HepG2 (cell line): ENCODE measurements at regions not wholly inside any gene's neighbourhood (a gene's known extent, or its start where the extent isn't known, plus 50 kb on each side); places are given as distances from the start of the nearest gene placed in this dataset.

ENCODE experiments used
- ATAC-seq: fragments of 200-7000 bp; cut with Tn5 transposase; 3 replicates; pipeline ENCODE4 v1.9.1; 2020; ENCODE audit warnings: mild to moderate bottlenecking, moderate library complexity
- BruUV-seq: library from RNA; stranded (reverse); fragments of 400-500 nt; replicated peaks from 2 replicates; lab custom pipeline; 2021; lab: Mats Ljungman, UMichigan
- CTCF ChIA-PET: fragments of 300-600 bp; formaldehyde crosslinking; extraction: SDS; loops from one replicate; lab custom pipeline; 2021; ENCODE audit warnings: low total read pairs, inconsistent platforms, low intra/inter-chr PET ratio; lab: Yijun Ruan, JAX
- POLR2A ChIA-PET: fragments of 350-600 bp; sonication (Branson Sonifier 250); formaldehyde crosslinking; loops from one replicate; lab custom pipeline; 2020; ENCODE audit warnings: antibody characterized with exemption, inconsistent platforms; lab: Yijun Ruan, JAX
- DNase-seq: peaks from one replicate; pipeline ENCODE4 v3.0.0-alpha.2; 2015; ENCODE audit warnings: low spot score
- FAIRE-seq: peaks from 3 replicates; lab custom pipeline; 2011; peaks lifted over from hg19 to GRCh38; lab: Jason Lieb, UNC
- H2AFZ ChIP-seq: one replicate; pipeline ENCODE4 v1.6.1; 2011; ENCODE audit warnings: low read length, inconsistent platforms
- H3K27ac ChIP-seq: fragments of 300-600 bp; 3 replicates; pipeline ENCODE4 v1.8.0; 2011; ENCODE audit warnings: mixed run types, mild to moderate bottlenecking, mixed read lengths, low read length, inconsistent platforms; ENCODE audit not compliant: insufficient read depth; ENCODE audit errors: extremely low read length
- H3K27me3 ChIP-seq, 2 experiments: fragments of 200-600 bp in 1 of 2; 2 replicates in 1 of 2; 3 replicates in 1 of 2; pipeline versions ENCODE4 v1.6.0 to v1.8.0; 2011; ENCODE audit warnings: low read length in 2 of 2, mild to moderate bottlenecking in 2 of 2, moderate library complexity in 2 of 2, inconsistent platforms in 1 of 2; ENCODE audit not compliant: insufficient read depth in 2 of 2, control insufficient read depth in 1 of 2
- H3K36me3 ChIP-seq, 2 experiments: fragments of 200-600 bp in 1 of 2; replicated peaks in 1 of 2; 2 replicates in 1 of 2; 3 replicates in 1 of 2; pipeline versions ENCODE4 v1.5.1 to v1.8.0; 2011; ENCODE audit warnings: low read length in 2 of 2, inconsistent platforms in 1 of 2; ENCODE audit not compliant: insufficient read depth in 2 of 2, control insufficient read depth in 1 of 2
- H3K4me1 ChIP-seq: 2 replicates; pipeline ENCODE4 v1.5.1; 2012; ENCODE audit warnings: low read length, inconsistent platforms; ENCODE audit not compliant: insufficient read depth
- H3K4me2 ChIP-seq: 2 replicates; pipeline ENCODE4 v1.6.0; 2011; ENCODE audit warnings: low read depth, low read length, inconsistent platforms
- H3K4me3 ChIP-seq, 3 experiments: fragments of 200-600 bp in 1 of 3; sonication (generic), shearing (Covaris generic) in 1 of 3; replicated peaks in 1 of 3; 2 replicates each; pipeline ENCODE4 v1.5.1; 2011 to 2016; ENCODE audit warnings: low read length in 3 of 3, inconsistent platforms in 2 of 3, low read depth in 2 of 3, mild to moderate bottlenecking in 2 of 3, control low read depth in 1 of 3, mixed read lengths in 1 of 3; ENCODE audit not compliant: insufficient read depth in 1 of 3
- H3K79me2 ChIP-seq: one replicate; pipeline ENCODE4 v1.6.1; 2011; ENCODE audit warnings: low read length, inconsistent platforms; ENCODE audit not compliant: insufficient read depth
- H3K9ac ChIP-seq: 2 replicates; pipeline ENCODE4 v1.6.0; 2011; ENCODE audit warnings: mild to moderate bottlenecking, low read depth, low read length, inconsistent platforms; ENCODE audit not compliant: insufficient read depth
- H3K9me3 ChIP-seq: 2 replicates; pipeline ENCODE4 v1.5.1; 2012; ENCODE audit warnings: mild to moderate bottlenecking, low read length
- H4K20me1 ChIP-seq: 2 replicates; pipeline ENCODE4 v1.6.0; 2011; ENCODE audit warnings: inconsistent platforms, mild to moderate bottlenecking, low read length, moderate library complexity; ENCODE audit not compliant: insufficient read depth
- EP300 ChIP-seq, 3 experiments: sonication (generic) in 1 of 3; formaldehyde crosslinking in 1 of 3; IDR thresholded peaks; 2 replicates each; pipeline versions ENCODE4 v1.5.1 to v1.6.1; 2011 to 2020; ENCODE audit warnings: low read depth in 2 of 3, low read length in 2 of 3, borderline replicate concordance in 1 of 3, improper control_type of control experiment in 1 of 3, mild to moderate bottlenecking in 1 of 3, missing genetic modification reagents in 1 of 3, moderate library complexity in 1 of 3
- HOXD1 ChIP-seq: sonication (generic); formaldehyde crosslinking; IDR thresholded peaks from 2 replicates; pipeline ENCODE4 v1.5.0; 2020; ENCODE audit warnings: missing genetic modification reagents
- KLF12 ChIP-seq: sonication (generic); formaldehyde crosslinking; IDR thresholded peaks from 2 replicates; pipeline ENCODE4 v1.4.0; 2020; ENCODE audit warnings: missing genetic modification reagents, borderline replicate concordance
- NCOA2 ChIP-seq: sonication (generic); formaldehyde crosslinking; IDR thresholded peaks from 2 replicates; pipeline ENCODE4 v1.8.0; 2022; ENCODE audit warnings: inconsistent platforms
- NONO ChIP-seq, 2 experiments: fragments of 450-650 bp in 1 of 2; sonication (generic) in 1 of 2; formaldehyde crosslinking in 1 of 2; IDR thresholded peaks in 1 of 2; conservative IDR thresholded peaks in 1 of 2; 2 replicates each; pipeline versions ENCODE4 v1.6.1 to v1.8.0; 2017 to 2022; ENCODE audit warnings: mild to moderate bottlenecking in 1 of 2, missing genetic modification reagents in 1 of 2, moderate library complexity in 1 of 2
- RFX3 ChIP-seq: IDR thresholded peaks from 2 replicates; pipeline ENCODE4 v1.6.1; 2016; ENCODE audit warnings: missing biosample characterization, missing genetic modification reagents
- SOX13 ChIP-seq, 3 experiments: fragments of 450-650 bp in 1 of 3; sonication (generic) in 1 of 3; formaldehyde crosslinking in 1 of 3; IDR thresholded peaks in 2 of 3; conservative IDR thresholded peaks in 1 of 3; 2 replicates each; pipeline versions ENCODE4 v1.5.0 to v1.6.1; 2016 to 2020; ENCODE audit warnings: antibody characterized with exemption in 1 of 3, mild to moderate bottlenecking in 1 of 3, missing compliant biosample characterization in 1 of 3, missing genetic modification reagents in 1 of 3, moderate library complexity in 1 of 3
- SP4 ChIP-seq: sonication (generic); formaldehyde crosslinking; IDR thresholded peaks from 2 replicates; pipeline ENCODE4 v1.8.1; 2023; ENCODE audit warnings: mild to moderate bottlenecking, missing genetic modification reagents
- ZBTB37 ChIP-seq: sonication (generic); formaldehyde crosslinking; IDR thresholded peaks from 2 replicates; pipeline ENCODE4 v1.4.0; 2020; ENCODE audit warnings: mild to moderate bottlenecking, missing genetic modification reagents
- ZNF30 ChIP-seq: sonication (generic); formaldehyde crosslinking; IDR thresholded peaks from 2 replicates; pipeline ENCODE4 v1.5.0; 2020; ENCODE audit warnings: mild to moderate bottlenecking, missing genetic modification reagents
- ZNF432 ChIP-seq: sonication (generic); formaldehyde crosslinking; IDR thresholded peaks from 2 replicates; pipeline ENCODE4 v1.5.0; 2020; ENCODE audit warnings: missing genetic modification reagents, mild to moderate bottlenecking, borderline replicate concordance
- ZNF577 ChIP-seq: sonication (generic); formaldehyde crosslinking; IDR thresholded peaks from 2 replicates; pipeline ENCODE4 v1.4.0; 2020; ENCODE audit warnings: mild to moderate bottlenecking, low read depth, missing genetic modification reagents, borderline replicate concordance
- ZNF589 ChIP-seq: sonication (generic); formaldehyde crosslinking; conservative IDR thresholded peaks from 2 replicates; pipeline ENCODE4 v1.8.0; 2022; ENCODE audit warnings: mild to moderate bottlenecking, moderate library complexity, missing genetic modification reagents
- WGBS: methylation state at CpG from one replicate; pipeline ENCODE4 v1.1.6; 2017; ENCODE audit warnings: low lambda C conversion rate; 5-methylcytosine and 5-hydroxymethylcytosine counted together
- in situ Hi-C: cut with HindIII; loops from 2 replicates; pipeline ENCODE4 v1.10.0; 2017; ENCODE audit warnings: low pct_unique_long_range_greater_than_20kb; ENCODE audit not compliant: extremely low pct_ligation_motif_present
- intact Hi-C: fragments of 100-400 bp; cut with micrococcal nuclease; formaldehyde crosslinking; loops from one replicate; pipeline ENCODE4 v1.10.0; 2022; ENCODE audit not compliant: unreplicated experiment
- TF ChIP-seq, protein P1 (sequence below): sonication (generic); formaldehyde crosslinking; IDR thresholded peaks from 2 replicates; pipeline ENCODE4 v1.8.0; 2022; ENCODE audit warnings: mild to moderate bottlenecking, missing genetic modification reagents, borderline replicate concordance
- TF ChIP-seq, protein P2 (sequence below): sonication (generic); formaldehyde crosslinking; conservative IDR thresholded peaks from 2 replicates; pipeline ENCODE4 v1.4.0; 2020; ENCODE audit warnings: missing genetic modification reagents

DNA sequence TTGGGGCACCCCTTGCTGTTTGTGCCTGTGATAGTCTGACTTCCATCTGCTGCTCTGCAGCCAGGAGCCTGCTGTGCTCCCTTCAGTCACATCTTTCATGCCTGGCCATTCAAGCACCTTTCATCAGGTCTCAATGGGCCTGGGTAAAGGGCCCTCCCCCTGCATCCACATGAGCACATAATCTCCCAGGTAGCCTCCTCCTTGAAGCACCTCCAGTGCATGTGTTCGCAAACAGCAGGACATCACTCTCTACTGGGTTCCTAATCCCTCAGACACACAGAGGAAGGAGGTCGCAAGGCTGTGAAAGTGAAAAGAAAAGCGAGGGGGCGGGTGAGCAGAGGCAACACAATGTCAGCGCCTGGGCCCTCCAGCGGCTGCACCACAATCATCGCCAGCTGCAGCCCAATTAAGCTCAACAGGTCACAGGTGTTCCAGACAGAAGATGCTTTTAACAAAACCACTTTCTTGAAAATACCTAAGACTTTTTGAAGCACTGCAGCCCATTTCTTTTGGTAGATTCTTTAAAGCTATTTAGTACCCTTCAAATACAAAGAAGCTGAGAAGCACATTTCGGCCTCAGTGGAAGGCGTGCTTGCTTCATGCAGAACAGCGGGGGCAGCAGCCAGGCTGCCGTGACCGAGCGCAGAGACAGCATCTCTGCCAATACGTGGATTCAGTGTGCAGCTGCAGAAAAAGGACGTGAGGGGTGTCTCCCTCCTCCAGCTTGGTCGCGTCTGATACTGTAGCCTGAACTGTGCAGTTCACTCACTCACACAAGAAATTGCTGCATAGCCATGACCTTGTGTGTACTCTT is 92.2 kb upstream of the SPRY1 start (continued):
- TF ChIP-seq RFX3 (CRISPR knock-in tag) (no peak), ZNF577 (CRISPR knock-in tag) (no peak), KLF12 (CRISPR knock-in tag) (no peak)
- TF ChIP-seq, protein P1, sequence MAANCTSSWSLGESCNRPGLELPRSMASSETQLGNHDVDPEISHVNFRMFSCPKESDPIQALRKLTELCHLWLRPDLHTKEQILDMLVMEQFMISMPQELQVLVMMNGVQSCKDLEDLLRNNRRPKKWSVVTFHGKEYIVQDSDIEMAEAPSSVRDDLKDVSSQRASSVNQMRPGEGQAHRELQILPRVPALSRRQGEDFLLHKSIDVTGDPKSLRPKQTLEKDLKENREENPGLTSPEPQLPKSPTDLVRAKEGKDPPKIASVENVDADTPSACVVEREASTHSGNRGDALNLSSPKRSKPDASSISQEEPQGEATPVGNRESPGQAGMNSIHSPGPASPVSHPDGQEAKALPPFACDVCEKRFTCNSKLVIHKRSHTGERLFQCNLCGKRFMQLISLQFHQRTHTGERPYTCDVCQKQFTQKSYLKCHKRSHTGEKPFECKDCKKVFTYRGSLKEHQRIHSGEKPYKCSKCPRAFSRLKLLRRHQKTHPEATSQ (CRISPR knock-in tag), result no peak

DNA sequence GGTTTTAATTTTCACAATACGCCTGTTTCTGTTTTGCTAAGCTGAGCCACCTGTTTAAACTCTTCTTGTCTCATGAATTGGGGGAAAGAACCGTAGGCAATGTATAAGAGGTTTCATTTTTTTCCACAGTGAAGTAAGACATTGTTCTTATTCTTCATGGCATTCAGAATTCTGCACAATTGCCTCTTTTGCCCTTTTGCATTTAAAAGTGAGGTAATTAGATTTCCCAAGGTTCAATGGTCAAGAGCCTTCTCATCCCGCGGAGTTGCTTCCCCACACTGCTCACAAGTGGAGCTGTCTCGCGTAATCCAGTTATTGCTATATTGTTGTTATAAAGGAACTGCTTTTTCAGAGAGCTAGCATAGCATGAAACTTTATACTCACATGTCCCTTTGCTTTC is 90.9 kb upstream of the SPRY1 start:
- Histone ChIP-seq H3K27ac (no peak overlapping the region), H3K9ac (no peak overlapping the region), H4K20me1 (no peaks in the 10 kb centered on the region), H2AFZ (no peak overlapping the region), H3K79me2 (no peaks in the 10 kb centered on the region), H3K4me2 (no peak overlapping the region), H3K4me3 (no peak overlapping the region), H3K36me3 (no peaks in the 10 kb centered on the region), H3K4me1 (peaks cover 12% of the 10 kb centered on the region), H3K9me3 (no peaks in the 10 kb centered on the region), H3K27me3 (no peaks in the 10 kb centered on the region)
- no TSS peak for BruUV-seq
- in situ Hi-C loops, result no loop called here
- FAIRE-seq (no peak), ATAC-seq (no peak), DNase-seq (no peak)
- POLR2A ChIA-PET, result no interaction called here
- WGBS, result 98% methylated on average over 6 of the region's 6 CpGs
- CTCF ChIA-PET, result no interaction called here
- TF ChIP-seq SOX13 (IDR thresholded peaks at IDR 0.05) (no peak), SOX13 (CRISPR knock-in tag; conservative IDR thresholded peaks at IDR 0.05 in 1 of 2, IDR thresholded peaks at IDR 0.05 in 1 of 2) (no peak), HOXD1 (CRISPR knock-in tag) (no peak), NONO (IDR thresholded peaks at IDR 0.05) (no peak), NONO (CRISPR knock-in tag; conservative IDR thresholded peaks at IDR 0.05) (no peak), ZNF432 (no peak), ZNF589 (no peak), ZBTB37 (CRISPR knock-in tag) (no peak), RFX3 (CRISPR knock-in tag) (no peak), NCOA2 (CRISPR knock-in tag) (no peak), EP300 (IDR thresholded peaks at IDR 0.05; ENCODE audit: low read depth in 2 of 2, low read length in 2 of 2) (no peak), EP300 (CRISPR knock-in tag; IDR thresholded peaks at IDR 0.05; ENCODE audit: borderline replicate concordance) (no peak), SP4 (no peak), ZNF30 (CRISPR knock-in tag) (no peak)
- TF ChIP-seq, protein P2, sequence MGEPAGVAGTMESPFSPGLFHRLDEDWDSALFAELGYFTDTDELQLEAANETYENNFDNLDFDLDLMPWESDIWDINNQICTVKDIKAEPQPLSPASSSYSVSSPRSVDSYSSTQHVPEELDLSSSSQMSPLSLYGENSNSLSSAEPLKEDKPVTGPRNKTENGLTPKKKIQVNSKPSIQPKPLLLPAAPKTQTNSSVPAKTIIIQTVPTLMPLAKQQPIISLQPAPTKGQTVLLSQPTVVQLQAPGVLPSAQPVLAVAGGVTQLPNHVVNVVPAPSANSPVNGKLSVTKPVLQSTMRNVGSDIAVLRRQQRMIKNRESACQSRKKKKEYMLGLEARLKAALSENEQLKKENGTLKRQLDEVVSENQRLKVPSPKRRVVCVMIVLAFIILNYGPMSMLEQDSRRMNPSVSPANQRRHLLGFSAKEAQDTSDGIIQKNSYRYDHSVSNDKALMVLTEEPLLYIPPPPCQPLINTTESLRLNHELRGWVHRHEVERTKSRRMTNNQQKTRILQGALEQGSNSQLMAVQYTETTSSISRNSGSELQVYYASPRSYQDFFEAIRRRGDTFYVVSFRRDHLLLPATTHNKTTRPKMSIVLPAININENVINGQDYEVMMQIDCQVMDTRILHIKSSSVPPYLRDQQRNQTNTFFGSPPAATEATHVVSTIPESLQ (CRISPR knock-in tag), result no peak
- intact Hi-C loops, result no loop called here
